H9 (cell line): ENCODE measurements at regions not wholly inside any gene's neighbourhood (a gene's known extent, or its start where the extent isn't known, plus 50 kb on each side); places are given as distances from the start of the nearest gene placed in this dataset.

ENCODE experiments used
- DNase-seq: peaks from one replicate; pipeline ENCODE4 v3.0.0-alpha.2; 2017
- H2AFZ ChIP-seq: one replicate; pipeline ENCODE4 v1.6.1; 2013; ENCODE audit warnings: mild to moderate bottlenecking, low read length, control low read depth, moderate library complexity
- H2AK5ac ChIP-seq: 2 replicates; pipeline ENCODE4 v1.6.1; 2013; ENCODE audit warnings: low read length, control low read depth, mixed read lengths; ENCODE audit not compliant: insufficient read length
- H2BK120ac ChIP-seq: one replicate; pipeline ENCODE4 v1.6.1; 2013; ENCODE audit warnings: low read depth, mild to moderate bottlenecking, low read length, control low read depth, inconsistent platforms; ENCODE audit not compliant: poor library complexity, severe bottlenecking
- H2BK12ac ChIP-seq: 2 replicates; pipeline ENCODE4 v1.6.1; 2013; ENCODE audit warnings: low read length, control low read depth, mixed read lengths, low read depth; ENCODE audit not compliant: insufficient read length
- H2BK15ac ChIP-seq: 2 replicates; pipeline ENCODE4 v1.6.1; 2013; ENCODE audit warnings: low read depth, low read length, control low read depth
- H2BK20ac ChIP-seq: one replicate; pipeline ENCODE4 v1.6.1; 2013; ENCODE audit warnings: low read depth, mild to moderate bottlenecking, low read length, control low read depth, inconsistent platforms; ENCODE audit not compliant: poor library complexity, severe bottlenecking
- H2BK5ac ChIP-seq: 2 replicates; pipeline ENCODE4 v1.6.1; 2013; ENCODE audit warnings: low read length, control low read depth, mixed read lengths; ENCODE audit not compliant: insufficient read length
- H3K14ac ChIP-seq: 2 replicates; pipeline ENCODE4 v1.6.1; 2013; ENCODE audit warnings: low read length, control low read depth; ENCODE audit not compliant: insufficient read depth
- H3K18ac ChIP-seq: 2 replicates; pipeline ENCODE4 v1.6.1; 2013; ENCODE audit warnings: low read depth, mild to moderate bottlenecking, mixed read lengths, low read length, control low read depth; ENCODE audit not compliant: insufficient read length
- H3K23ac ChIP-seq: 2 replicates; pipeline ENCODE4 v1.6.1; 2013; ENCODE audit warnings: low read length, control low read depth, mixed read lengths, low read depth; ENCODE audit not compliant: insufficient read length
- H3K23me2 ChIP-seq: 2 replicates; pipeline ENCODE4 v1.6.1; 2013; ENCODE audit warnings: low read depth, mild to moderate bottlenecking, mixed read lengths, low read length, control low read depth; ENCODE audit not compliant: insufficient read length, poor library complexity, severe bottlenecking
- H3K27ac ChIP-seq: 2 replicates; pipeline ENCODE4 v1.5.1; 2013; ENCODE audit warnings: low read length, control low read depth, mixed read lengths, low read depth; ENCODE audit not compliant: insufficient read length
- H3K27me3 ChIP-seq: 2 replicates; pipeline ENCODE4 v1.6.1; 2013; ENCODE audit warnings: low read length, control low read depth, inconsistent platforms; ENCODE audit not compliant: insufficient read depth
- H3K4ac ChIP-seq: 2 replicates; pipeline ENCODE4 v1.6.1; 2013; ENCODE audit warnings: low read depth, mild to moderate bottlenecking, control low read depth, inconsistent platforms, low read length, moderate library complexity
- H3K4me1 ChIP-seq: 2 replicates; pipeline ENCODE4 v1.6.1; 2013; ENCODE audit warnings: low read length, control low read depth, inconsistent platforms; ENCODE audit not compliant: insufficient read depth
- H3K4me2 ChIP-seq: 2 replicates; pipeline ENCODE4 v1.6.1; 2013; ENCODE audit warnings: low read length, control low read depth, mixed read lengths; ENCODE audit not compliant: insufficient read length, insufficient read depth
- H3K56ac ChIP-seq: 2 replicates; pipeline ENCODE4 v1.6.1; 2013; ENCODE audit warnings: low read depth, mild to moderate bottlenecking, mixed read lengths, low read length, control low read depth; ENCODE audit not compliant: insufficient read length
- H3K79me1 ChIP-seq: 2 replicates; pipeline ENCODE4 v1.6.1; 2013; ENCODE audit warnings: low read depth, mild to moderate bottlenecking, moderate library complexity, low read length, control low read depth, inconsistent platforms; ENCODE audit not compliant: insufficient read depth, poor library complexity, severe bottlenecking
- H3K79me2 ChIP-seq: 2 replicates; pipeline ENCODE4 v1.6.1; 2013; ENCODE audit warnings: low read length, control low read depth, inconsistent platforms; ENCODE audit not compliant: insufficient read depth
- H3K9ac ChIP-seq: 2 replicates; pipeline ENCODE4 v1.6.1; 2013; ENCODE audit warnings: low read length, control low read depth, mixed read lengths; ENCODE audit not compliant: insufficient read length; ENCODE audit errors: extremely low read depth
- H3K9me3 ChIP-seq: one replicate; pipeline ENCODE4 v1.6.1; 2013; ENCODE audit warnings: low read depth, low read length, inconsistent platforms; ENCODE audit not compliant: control insufficient read depth
- H3T11ph ChIP-seq: one replicate; pipeline ENCODE4 v1.6.1; 2013; ENCODE audit warnings: mild to moderate bottlenecking, low read length, control low read depth, inconsistent platforms
- H4K20me1 ChIP-seq: one replicate; pipeline ENCODE4 v1.6.1; 2013; ENCODE audit not compliant: control insufficient read depth, insufficient read length, insufficient read depth
- H4K5ac ChIP-seq: 2 replicates; pipeline ENCODE4 v1.6.1; 2013; ENCODE audit warnings: low read depth, mild to moderate bottlenecking, mixed read lengths, low read length, control low read depth; ENCODE audit not compliant: insufficient read length
- H4K8ac ChIP-seq: replicated peaks from 2 replicates; pipeline ENCODE4 v1.6.1; 2013; ENCODE audit warnings: low read length, control low read depth, mixed read lengths, low read depth; ENCODE audit not compliant: insufficient read length
- H4K91ac ChIP-seq: 2 replicates; pipeline ENCODE4 v1.6.1; 2013; ENCODE audit warnings: low read depth, mild to moderate bottlenecking, moderate library complexity, mixed read lengths, low read length, control low read depth; ENCODE audit not compliant: insufficient read length
- H3K27ac Mint-ChIP-seq, 3 experiments: 2 replicates in 2 of 3; 3 replicates in 1 of 3; pipeline ENCODE4 v1.8.0; 2020 to 2021; ENCODE audit warnings: mixed read lengths in 3 of 3, mild to moderate bottlenecking in 1 of 3, moderate library complexity in 1 of 3
- H3K27me3 Mint-ChIP-seq: 2 replicates; pipeline ENCODE4 v1.8.0; 2021; ENCODE audit warnings: low read depth, mild to moderate bottlenecking, moderate library complexity, mixed read lengths
- H3K36me3 Mint-ChIP-seq, 3 experiments: 2 replicates in 2 of 3; 3 replicates in 1 of 3; pipeline ENCODE4 v1.8.0; 2020 to 2021; ENCODE audit warnings: low read depth in 3 of 3, mixed read lengths in 3 of 3; ENCODE audit not compliant: insufficient read depth in 1 of 3
- H3K4me1 Mint-ChIP-seq, 2 experiments: 2 replicates each; pipeline ENCODE4 v1.8.0; 2020; ENCODE audit warnings: mixed read lengths in 2 of 2
- H3K4me3 Mint-ChIP-seq, 2 experiments: 2 replicates in 1 of 2; 3 replicates in 1 of 2; pipeline ENCODE4 v1.8.0; 2020 to 2021; ENCODE audit warnings: mild to moderate bottlenecking in 2 of 2, mixed read lengths in 2 of 2, moderate library complexity in 1 of 2
- H3K9me3 Mint-ChIP-seq, 2 experiments: 2 replicates in 1 of 2; 3 replicates in 1 of 2; pipeline ENCODE4 v1.8.0; 2020; ENCODE audit warnings: mild to moderate bottlenecking in 2 of 2, mixed read lengths in 2 of 2, moderate library complexity in 1 of 2
- WGBS: extraction: QIAGEN DNeasy Blood & Tissue Kit; methylation state at CpG from one replicate; pipeline ENCODE4 v1.1.7; 2013; ENCODE audit warnings: missing lambda C conversion rate, low lambda C conversion rate, mixed read lengths; ENCODE audit not compliant: insufficient read length; ENCODE audit errors: extremely low coverage; 5-methylcytosine and 5-hydroxymethylcytosine counted together
- TF ChIP-seq, protein P1 (sequence below): fragments of 200-600 bp; sonication (generic); conservative IDR thresholded peaks from 3 replicates; pipeline ENCODE4 v1.8.0; 2021; ENCODE audit warnings: antibody characterized with exemption, mild to moderate bottlenecking

DNA sequence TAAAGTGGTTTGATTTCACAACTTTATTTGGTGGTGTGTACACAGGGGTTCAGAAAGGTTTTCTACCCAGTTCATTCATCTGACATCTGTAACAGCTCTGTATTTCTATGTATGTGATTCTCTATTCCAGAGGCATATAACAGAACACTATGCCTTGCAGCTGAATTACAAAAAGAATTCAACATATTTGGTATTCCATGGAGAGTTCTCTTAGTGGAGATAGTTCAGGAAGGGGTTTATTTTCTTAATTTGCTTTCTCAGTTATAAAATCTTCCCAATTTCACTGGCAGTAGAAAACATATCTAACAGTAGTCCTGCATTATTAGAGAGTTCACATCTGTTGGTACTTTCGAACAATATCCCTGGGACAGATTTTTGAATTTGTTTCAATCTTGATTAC lies 207.9 kb upstream of the LYPLAL1 start:
- no peak overlapping the region for H3K4ac ChIP-seq
- H3K9me3 ChIP-seq = no peaks in the 10 kb centered on the region
- Mint-ChIP-seq H3K36me3 (no peaks in the 10 kb centered on the region), H3K9me3 (no peaks in the 10 kb centered on the region), H3K4me1 (no peaks in the 10 kb centered on the region), H3K27ac (no peak overlapping the region), H3K4me3 (no peak overlapping the region), H3K27me3 (no peaks in the 10 kb centered on the region)
- H3K4me2 ChIP-seq = no peak overlapping the region
- H2BK120ac ChIP-seq = no peak overlapping the region
- H3K23me2 ChIP-seq = no peaks in the 10 kb centered on the region
- no peak overlapping the region for H3K27ac ChIP-seq
- no CpG with 5 or more reads among the region's 1 CpG for WGBS
- H2AFZ ChIP-seq = no peak overlapping the region
- no peaks in the 10 kb centered on the region for H3K79me1 ChIP-seq
- H4K5ac ChIP-seq = no peak overlapping the region
- no peak overlapping the region for H3K14ac ChIP-seq
- H2AK5ac ChIP-seq = no peak overlapping the region
- H4K91ac ChIP-seq = no peak overlapping the region
- H4K8ac ChIP-seq = no peak overlapping the region
- no peaks in the 10 kb centered on the region for H3K79me2 ChIP-seq
- H3K4me1 ChIP-seq = no peaks in the 10 kb centered on the region
- H3K18ac ChIP-seq = no peak overlapping the region
- no peak overlapping the region for H3T11ph ChIP-seq
- no peak overlapping the region for H3K23ac ChIP-seq
- H2BK12ac ChIP-seq = no peak overlapping the region
- no peak overlapping the region for H3K9ac ChIP-seq
- no peak overlapping the region for H2BK5ac ChIP-seq
- no peak overlapping the region for H2BK20ac ChIP-seq
- no peak for DNase-seq
- H4K20me1 ChIP-seq = no peaks in the 10 kb centered on the region
- TF ChIP-seq, protein P1, sequence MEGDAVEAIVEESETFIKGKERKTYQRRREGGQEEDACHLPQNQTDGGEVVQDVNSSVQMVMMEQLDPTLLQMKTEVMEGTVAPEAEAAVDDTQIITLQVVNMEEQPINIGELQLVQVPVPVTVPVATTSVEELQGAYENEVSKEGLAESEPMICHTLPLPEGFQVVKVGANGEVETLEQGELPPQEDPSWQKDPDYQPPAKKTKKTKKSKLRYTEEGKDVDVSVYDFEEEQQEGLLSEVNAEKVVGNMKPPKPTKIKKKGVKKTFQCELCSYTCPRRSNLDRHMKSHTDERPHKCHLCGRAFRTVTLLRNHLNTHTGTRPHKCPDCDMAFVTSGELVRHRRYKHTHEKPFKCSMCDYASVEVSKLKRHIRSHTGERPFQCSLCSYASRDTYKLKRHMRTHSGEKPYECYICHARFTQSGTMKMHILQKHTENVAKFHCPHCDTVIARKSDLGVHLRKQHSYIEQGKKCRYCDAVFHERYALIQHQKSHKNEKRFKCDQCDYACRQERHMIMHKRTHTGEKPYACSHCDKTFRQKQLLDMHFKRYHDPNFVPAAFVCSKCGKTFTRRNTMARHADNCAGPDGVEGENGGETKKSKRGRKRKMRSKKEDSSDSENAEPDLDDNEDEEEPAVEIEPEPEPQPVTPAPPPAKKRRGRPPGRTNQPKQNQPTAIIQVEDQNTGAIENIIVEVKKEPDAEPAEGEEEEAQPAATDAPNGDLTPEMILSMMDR = no peak
- no peak overlapping the region for H2BK15ac ChIP-seq
- H3K56ac ChIP-seq = no peak overlapping the region
- H3K27me3 ChIP-seq = no peaks in the 10 kb centered on the region
